ENCODE measurements at regions not wholly inside any gene's neighbourhood (a gene's known extent, or its start where the extent isn't known, plus 50 kb on each side); places are given as distances from the start of the nearest gene placed in this dataset.
"Not testable (repeated sequence)": the region's sequence is repeated elsewhere in the genome, so short reads cannot be mapped to it uniquely, and the experiment has no call there.

GRCh38 chr6:140546640-140547039, 1172.2 kb upstream of the CITED2 start:
- DNase-seq (ENCODE audit: low read depth, low spot score), result no peak

- DNase-seq (ENCODE audit: low read depth, low spot score), result no peak
Observed at GRCh38 chr6:140544431-140544830, 1170.0 kb upstream of the CITED2 start.

GRCh38 chr6:140542863-140543262, 1168.4 kb upstream of the CITED2 start:
- no peak for DNase-seq (ENCODE audit: low read depth, low spot score)

GRCh38 chr6:140541288-140541687, 1166.8 kb upstream of the CITED2 start:
- DNase-seq (ENCODE audit: low read depth, low spot score), result no peak

- DNase-seq (ENCODE audit: low read depth, low spot score), result no peak
Observed at GRCh38 chr6:140540743-140541142, 1166.3 kb upstream of the CITED2 start.

GRCh38 chr6:140538926-140539325, 1164.5 kb upstream of the CITED2 start:
- DNase-seq (ENCODE audit: low read depth, low spot score), result no peak

- peak; percentile 76 for DNase-seq (ENCODE audit: low read depth, low spot score)
Observed at GRCh38 chr6:140537834-140538705, 1163.6 kb upstream of the CITED2 start.

GRCh38 chr6:140537211-140537610, 1162.8 kb upstream of the CITED2 start:
- DNase-seq (ENCODE audit: low read depth, low spot score), result no peak

GRCh38 chr6:140535511-140535910, 1161.1 kb upstream of the CITED2 start:
- no peak for DNase-seq (ENCODE audit: low read depth, low spot score)

- DNase-seq (ENCODE audit: low read depth, low spot score), result no peak
Observed at GRCh38 chr6:140533526-140533925, 1159.1 kb upstream of the CITED2 start.

GRCh38 chr6:140504776-140505175, 1130.3 kb upstream of the CITED2 start:
- DNase-seq (ENCODE audit: low read depth, low spot score), result no peak

GRCh38 chr6:140500849-140501248, 1126.4 kb upstream of the CITED2 start:
- DNase-seq (ENCODE audit: low read depth, low spot score), result no peak

- DNase-seq (ENCODE audit: low read depth, low spot score), result no peak
Observed at GRCh38 chr6:140499607-140500006, 1125.2 kb upstream of the CITED2 start.

GRCh38 chr6:140494321-140495108, 1120.1 kb upstream of the CITED2 start:
- no peak for DNase-seq (ENCODE audit: low read depth, low spot score)

- DNase-seq (ENCODE audit: low read depth, low spot score), result not testable (repeated sequence)
Observed at GRCh38 chr6:140493470-140493869, 1119.0 kb upstream of the CITED2 start.

- no peak for DNase-seq (ENCODE audit: low read depth, low spot score)
Observed at GRCh38 chr6:140490081-140490480, 1115.6 kb upstream of the CITED2 start.

- no peak for DNase-seq (ENCODE audit: low read depth, low spot score)
Observed at GRCh38 chr6:140487586-140487985, 1113.1 kb upstream of the CITED2 start.

- no peak for DNase-seq (ENCODE audit: low read depth, low spot score)
Observed at GRCh38 chr6:140486450-140487361, 1112.3 kb upstream of the CITED2 start.

GRCh38 chr6:140485740-140486449, 1111.4 kb upstream of the CITED2 start:
- no peak for DNase-seq (ENCODE audit: low read depth, low spot score)

- no peak for DNase-seq (ENCODE audit: low read depth, low spot score)
Observed at GRCh38 chr6:140480852-140481251, 1106.4 kb upstream of the CITED2 start.

- no peak for DNase-seq (ENCODE audit: low read depth, low spot score)
Observed at GRCh38 chr6:140478631-140479030, 1104.2 kb upstream of the CITED2 start.

Measured in ELF-1 (cell line).